Transverse colon (tissue), 4 donors: ENCODE measurements at regions not wholly inside any gene's neighbourhood (a gene's known extent, or its start where the extent isn't known, plus 50 kb on each side); places are given as distances from the start of the nearest gene placed in this dataset.

Source experiments
- DNase-seq: peaks from one replicate; pipeline ENCODE4 v3.0.0-alpha.2; 2019
- H3K27ac ChIP-seq, 4 donors: fragments of 200-600 bp; sonication (generic); 2 replicates each; pipeline ENCODE4 v1.5.1; 2016 to 2018; ENCODE audit warnings: inconsistent platforms in 4 of 4
- H3K27me3 ChIP-seq: fragments of 200-600 bp; sonication (generic); 2 replicates; pipeline ENCODE4 v1.5.1; 2017; ENCODE audit warnings: inconsistent platforms
- H3K36me3 ChIP-seq, 4 donors: fragments of 200-600 bp; sonication (generic); 2 replicates each; pipeline ENCODE4 v1.5.1; 2017 to 2019; ENCODE audit warnings: inconsistent platforms in 4 of 4
- H3K4me1 ChIP-seq, 4 donors: fragments of 200-600 bp; sonication (generic); 2 replicates each; pipeline ENCODE4 v1.5.1; 2017 to 2020; ENCODE audit warnings: inconsistent platforms in 4 of 4
- H3K4me3 ChIP-seq, 4 donors: fragments of 200-600 bp; sonication (generic); 1 replicate in 1 of 4; 2 replicates in 3 of 4; pipeline versions ENCODE4 v1.5.1 to v1.6.1; 2017 to 2019; ENCODE audit warnings: inconsistent platforms in 4 of 4
- H3K9me3 ChIP-seq, 2 donors: fragments of 200-600 bp; sonication (generic); 2 replicates each; pipeline ENCODE4 v1.5.1; 2017 to 2019; ENCODE audit warnings: inconsistent platforms in 2 of 2
- EP300 ChIP-seq: sonication (generic); formaldehyde crosslinking; IDR thresholded peaks from one replicate; pipeline ENCODE4 v1.6.1; 2017; ENCODE audit warnings: antibody characterized with exemption, low read depth
- POLR2A ChIP-seq: fragments of 450-650 bp; IDR thresholded peaks from one replicate; pipeline ENCODE4 v1.6.1; 2016; ENCODE audit warnings: antibody characterized with exemption, mild to moderate bottlenecking, moderate library complexity
- POLR2AphosphoS5 ChIP-seq, 3 donors: sonication (generic); formaldehyde crosslinking; IDR thresholded peaks; one replicate each; pipeline ENCODE4 v1.6.1; 2016; ENCODE audit warnings: antibody characterized with exemption in 3 of 3
- WGBS, 2 donors: methylation state at CpG; one replicate each; pipeline ENCODE4 v1.1.5; 2018; ENCODE audit warnings: low coverage in 1 of 2; 5-methylcytosine and 5-hydroxymethylcytosine counted together
- in situ Hi-C, 4 donors: fragments of 200-750 bp; cut with MboI; loops; one replicate each; pipeline versions ENCODE4 v1.15.0 to v1.15.1; 2017; ENCODE audit warnings: low sequenced_read_pairs in 3 of 4, low pct_ligation_motif_present in 1 of 4, low pct_unique_long_range_greater_than_20kb in 1 of 4
- intact Hi-C: fragments of 100-400 bp; cut with DNase I; formaldehyde crosslinking; loops from one replicate; pipeline ENCODE4 v1.15.1; 2023; ENCODE audit warnings: low total_unique reads
- TF ChIP-seq, protein P1 (sequence below), 5 experiments: fragments of 200-600 bp in 3 of 5; fragments of 450-650 bp in 2 of 5; sonication (generic) in 3 of 5; IDR thresholded peaks; 1 replicate in 2 of 5; 2 replicates in 3 of 5; pipeline ENCODE4 v1.5.1; 2016 to 2017; ENCODE audit warnings: antibody characterized with exemption in 5 of 5, inconsistent platforms in 3 of 5, mild to moderate bottlenecking in 2 of 5, moderate library complexity in 1 of 5

DNA sequence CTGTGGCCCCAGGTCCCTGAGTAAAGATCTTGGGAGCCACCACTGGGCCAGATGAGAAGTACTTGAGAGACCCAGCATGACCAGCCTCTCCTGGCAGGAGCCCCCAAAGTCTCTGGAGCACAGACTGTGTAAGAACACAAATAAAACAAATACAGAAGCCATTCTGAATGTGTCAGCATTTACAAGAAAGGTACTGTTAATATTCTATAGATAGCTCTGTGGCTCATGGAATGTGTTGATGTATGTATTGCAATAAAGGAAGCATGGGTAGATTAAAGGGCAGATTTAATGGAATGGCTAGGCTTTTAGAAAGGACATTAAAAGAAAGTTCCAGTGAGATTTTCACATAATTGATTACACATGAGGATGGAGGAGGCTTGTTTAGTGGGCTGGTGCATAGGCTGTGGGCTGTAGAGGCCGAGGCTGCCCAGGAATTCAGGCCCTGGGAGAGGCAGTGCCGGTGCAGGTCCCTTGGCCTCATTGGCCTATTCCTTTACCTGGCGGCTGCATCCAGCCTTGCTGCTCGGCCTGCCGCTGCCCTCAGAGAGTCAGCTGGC, 127.7 kb upstream of the DLX2 start:
- Histone ChIP-seq H3K4me1 (peaks cover 15 to 57% (median 35%) of the 10 kb centered on the region in 4 donors), H3K36me3 (no peaks in the 10 kb centered on the region), H3K9me3 (no peaks in the 10 kb centered on the region), H3K27me3 (peaks cover 12% of the 10 kb centered on the region), H3K4me3 (no peak overlapping the region), H3K27ac (no peak overlapping the region)
- in situ Hi-C loops (no loop called here), intact Hi-C loops (no loop called here)
- TF ChIP-seq, protein P1, sequence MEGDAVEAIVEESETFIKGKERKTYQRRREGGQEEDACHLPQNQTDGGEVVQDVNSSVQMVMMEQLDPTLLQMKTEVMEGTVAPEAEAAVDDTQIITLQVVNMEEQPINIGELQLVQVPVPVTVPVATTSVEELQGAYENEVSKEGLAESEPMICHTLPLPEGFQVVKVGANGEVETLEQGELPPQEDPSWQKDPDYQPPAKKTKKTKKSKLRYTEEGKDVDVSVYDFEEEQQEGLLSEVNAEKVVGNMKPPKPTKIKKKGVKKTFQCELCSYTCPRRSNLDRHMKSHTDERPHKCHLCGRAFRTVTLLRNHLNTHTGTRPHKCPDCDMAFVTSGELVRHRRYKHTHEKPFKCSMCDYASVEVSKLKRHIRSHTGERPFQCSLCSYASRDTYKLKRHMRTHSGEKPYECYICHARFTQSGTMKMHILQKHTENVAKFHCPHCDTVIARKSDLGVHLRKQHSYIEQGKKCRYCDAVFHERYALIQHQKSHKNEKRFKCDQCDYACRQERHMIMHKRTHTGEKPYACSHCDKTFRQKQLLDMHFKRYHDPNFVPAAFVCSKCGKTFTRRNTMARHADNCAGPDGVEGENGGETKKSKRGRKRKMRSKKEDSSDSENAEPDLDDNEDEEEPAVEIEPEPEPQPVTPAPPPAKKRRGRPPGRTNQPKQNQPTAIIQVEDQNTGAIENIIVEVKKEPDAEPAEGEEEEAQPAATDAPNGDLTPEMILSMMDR (IDR thresholded peaks at IDR 0.05), result no peak
- TF ChIP-seq POLR2A, result no peak
- TF ChIP-seq EP300, result no peak
- no peak for TF ChIP-seq POLR2AphosphoS5 (IDR thresholded peaks at IDR 0.05)
- 42 to 73% methylated on average over 2 to 5 of the region's 5 CpGs for WGBS, 2 donors
- DNase-seq, result no peak

DNA sequence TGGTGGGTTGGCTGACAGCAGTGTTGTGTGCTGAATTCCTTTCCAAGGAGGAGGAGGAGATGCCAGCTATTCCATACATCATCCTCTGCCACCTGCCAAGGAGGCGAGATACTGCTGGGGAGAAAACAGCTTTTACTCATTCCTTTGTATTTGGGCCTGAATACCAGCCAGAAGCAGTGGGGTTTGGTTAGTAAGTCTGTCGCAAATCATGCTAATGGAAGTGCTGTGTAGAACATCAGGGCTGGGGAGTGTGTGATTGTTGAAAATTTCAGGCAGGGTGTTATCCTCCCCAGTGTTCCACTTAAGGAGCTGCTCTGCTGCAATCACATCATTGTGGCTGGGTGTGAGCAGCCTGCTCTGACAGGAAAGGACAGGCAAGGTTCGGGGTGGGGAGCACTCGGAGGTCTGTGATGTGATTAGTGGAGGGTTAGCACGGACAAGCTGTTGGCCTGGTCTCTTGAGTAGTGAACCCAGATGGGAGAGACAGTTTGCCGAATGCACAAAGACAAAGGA, 128.2 kb upstream of the DLX2 start:
- H3K9me3 ChIP-seq, result no peaks in the 10 kb centered on the region
- no peak for DNase-seq
- TF ChIP-seq, protein P1 (IDR thresholded peaks at IDR 0.05), result no peak
- no peak for TF ChIP-seq POLR2A
- 81% methylated on average over 6 of the region's 6 CpGs; no CpG with 5 or more reads in 1 of the 2 donors for WGBS, 2 donors
- intact Hi-C loops, result no loop called here
- in situ Hi-C loops, result no loop called here
- no peak overlapping the region for H3K4me3 ChIP-seq
- H3K4me1 ChIP-seq, result peaks cover 19 to 57% (median 36%) of the 10 kb centered on the region in 4 donors
- peaks cover 17% of the 10 kb centered on the region for H3K27me3 ChIP-seq
- H3K27ac ChIP-seq, result no peak overlapping the region
- H3K36me3 ChIP-seq, result no peaks in the 10 kb centered on the region

DNA sequence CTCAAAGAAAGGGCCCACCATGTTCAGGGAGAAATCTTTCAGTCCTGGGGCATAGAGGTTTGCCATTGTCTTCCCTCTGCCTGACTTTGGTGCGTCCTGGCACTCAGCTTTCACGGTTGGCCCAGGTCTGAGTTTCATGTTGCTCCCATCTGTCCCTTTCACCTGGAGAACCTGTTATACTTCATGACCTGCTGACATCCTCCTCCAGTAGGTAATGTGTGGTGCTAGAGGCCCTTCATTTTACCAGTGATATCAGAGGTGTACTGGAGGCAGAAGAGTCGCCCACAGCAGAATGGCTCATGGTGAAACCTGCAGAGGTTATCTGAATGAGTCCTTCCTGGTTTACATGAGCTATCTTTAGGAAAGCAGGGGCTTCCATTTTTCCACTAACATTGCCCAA, 128.8 kb upstream of the DLX2 start:
- H3K4me3 ChIP-seq, result no peak overlapping the region
- intact Hi-C loops, result no loop called here
- no peaks in the 10 kb centered on the region for H3K9me3 ChIP-seq
- no peak for DNase-seq
- H3K36me3 ChIP-seq, result no peaks in the 10 kb centered on the region
- H3K4me1 ChIP-seq, result peaks cover 16 to 57% (median 34%) of the 10 kb centered on the region in 4 donors
- no peak overlapping the region for H3K27ac ChIP-seq
- in situ Hi-C loops, result no loop called here
- WGBS, 2 donors, result 90% methylated on average over 3 of the region's 3 CpGs; no CpG with 5 or more reads in 1 of the 2 donors
- H3K27me3 ChIP-seq, result peaks cover 23% of the 10 kb centered on the region
- TF ChIP-seq POLR2AphosphoS5 (IDR thresholded peaks at IDR 0.05) (no peak), POLR2A (no peak), EP300 (no peak)
- TF ChIP-seq, protein P1 (IDR thresholded peaks at IDR 0.05), result no peak

DNA sequence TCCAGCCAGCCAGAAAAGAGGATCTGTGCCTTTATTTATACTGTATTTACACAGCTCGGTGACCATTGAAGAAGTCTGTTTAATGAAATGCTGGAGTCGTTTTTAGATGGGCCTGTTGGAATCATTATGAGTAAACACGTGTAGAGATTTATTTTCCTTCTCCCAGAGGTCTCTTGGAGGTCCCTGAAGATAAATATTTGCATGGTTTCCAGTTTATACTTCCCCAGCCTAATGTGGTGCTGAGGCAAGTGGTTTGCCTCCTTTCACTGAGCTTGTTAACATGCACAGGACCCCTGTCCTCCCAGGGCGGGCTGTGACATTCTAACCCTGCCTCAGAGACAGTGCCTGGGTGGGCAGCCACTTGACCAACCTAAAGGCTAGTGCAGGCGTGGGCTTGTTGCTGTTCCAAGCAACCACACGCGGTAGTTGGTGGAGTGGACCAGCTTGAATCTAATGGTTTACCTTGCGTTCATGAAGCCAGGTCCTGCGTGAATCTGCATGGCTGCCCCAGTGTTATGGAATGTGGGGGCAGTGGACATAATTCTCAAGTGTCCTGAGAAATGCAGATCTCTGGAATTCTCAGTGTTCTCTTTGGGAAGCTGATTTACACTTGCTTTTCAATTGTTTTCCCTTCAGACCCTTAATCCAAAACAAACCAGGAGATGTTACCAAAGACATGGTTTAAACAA, 130.2 kb upstream of the DLX2 start:
- H3K27me3 ChIP-seq, result peaks cover 29% of the 10 kb centered on the region
- no peak overlapping the region for H3K4me3 ChIP-seq
- no peaks in the 10 kb centered on the region for H3K9me3 ChIP-seq
- in situ Hi-C loops (no loop called here), intact Hi-C loops (no loop called here)
- H3K36me3 ChIP-seq, result no peaks in the 10 kb centered on the region
- peaks cover 16 to 49% (median 31%) of the 10 kb centered on the region in 4 donors for H3K4me1 ChIP-seq
- TF ChIP-seq POLR2A (no peak), POLR2AphosphoS5 (IDR thresholded peaks at IDR 0.05) (no peak), EP300 (no peak)
- TF ChIP-seq, protein P1 (IDR thresholded peaks at IDR 0.05), result no peak
- 69% methylated on average over 9 of the region's 9 CpGs; no CpG with 5 or more reads in 1 of the 2 donors for WGBS, 2 donors
- no peak overlapping the region for H3K27ac ChIP-seq
- DNase-seq, result no peak
